K562 (cell line): ENCODE measurements at regions not wholly inside any gene's neighbourhood (a gene's known extent, or its start where the extent isn't known, plus 50 kb on each side); places are given as distances from the start of the nearest gene placed in this dataset.

Experiments used
- ATAC-seq: fragments of 200-7000 bp; cut with Tn5 transposase; 3 replicates; pipeline ENCODE4 v1.9.1; 2020; ENCODE audit warnings: moderate library complexity
- BruUV-seq: library from RNA; stranded (reverse); fragments of 400-500 nt; replicated peaks from 2 replicates; lab custom pipeline; 2021; lab: Mats Ljungman, UMichigan
- CTCF ChIA-PET: fragments of 300-600 bp; formaldehyde crosslinking; extraction: SDS; loops from one replicate; lab custom pipeline; 2021; ENCODE audit warnings: low intra/inter-chr PET ratio; lab: Yijun Ruan, JAX
- POLR2A ChIA-PET: fragments of 300-600, 350-650 bp; sonication (Branson Sonifier 250); formaldehyde crosslinking; extraction: SDS; loops from one replicate; lab custom pipeline; 2021; ENCODE audit warnings: antibody characterized with exemption, inconsistent platforms; lab: Yijun Ruan, JAX
- DNase-seq, 4 experiments: peaks; one replicate each; pipeline versions ENCODE4 v3.0.0 to v3.0.0-alpha.2; 2011 to 2018; ENCODE audit warnings: low spot score in 3 of 4, mixed read lengths in 3 of 4; ENCODE audit errors: extremely low read depth in 1 of 4
- FAIRE-seq: peaks from 2 replicates; lab custom pipeline; 2011; peaks lifted over from hg19 to GRCh38; lab: Jason Lieb, UNC
- H2AFZ ChIP-seq: 2 replicates; pipeline ENCODE4 v1.6.0; 2011; ENCODE audit warnings: low read depth, low read length, control low read depth, inconsistent platforms
- H3K27ac ChIP-seq: fragments of 200-600 bp; 3 replicates; pipeline ENCODE4 v1.8.0; 2011; ENCODE audit warnings: low read depth, mild to moderate bottlenecking, control low read depth, inconsistent platforms, low read length, moderate library complexity, mixed read lengths; ENCODE audit errors: extremely low read depth
- H3K27me3 ChIP-seq, 2 experiments: fragments of 300-600 bp in 1 of 2; 2 replicates in 1 of 2; 3 replicates in 1 of 2; pipeline versions ENCODE4 v1.6.0 to v1.8.0; 2011; ENCODE audit warnings: inconsistent platforms in 2 of 2, low read length in 2 of 2, mild to moderate bottlenecking in 1 of 2, mixed read lengths in 1 of 2, moderate library complexity in 1 of 2; ENCODE audit not compliant: control insufficient read depth in 2 of 2, insufficient read depth in 2 of 2
- H3K36me3 ChIP-seq: fragments of 300-600 bp; 3 replicates; pipeline ENCODE4 v1.8.0; 2011; ENCODE audit warnings: mild to moderate bottlenecking, low read length, inconsistent platforms; ENCODE audit not compliant: control insufficient read depth, insufficient read depth
- H3K4me1 ChIP-seq, 2 experiments: fragments of 200-600 bp in 1 of 2; replicated peaks in 1 of 2; 2 replicates in 1 of 2; 3 replicates in 1 of 2; pipeline versions ENCODE4 v1.5.1 to v1.8.0; 2011; ENCODE audit warnings: inconsistent platforms in 2 of 2, low read length in 2 of 2, mild to moderate bottlenecking in 1 of 2, mixed read lengths in 1 of 2, moderate library complexity in 1 of 2; ENCODE audit not compliant: control insufficient read depth in 2 of 2, insufficient read depth in 2 of 2
- H3K4me2 ChIP-seq: 2 replicates; pipeline ENCODE4 v1.6.1; 2011; ENCODE audit warnings: low read length, control low read depth, inconsistent platforms, mixed read lengths; ENCODE audit not compliant: insufficient read depth
- H3K4me3 ChIP-seq: fragments of 200-600 bp; sonication (generic), shearing (Covaris generic); 2 replicates; pipeline ENCODE4 v1.5.1; 2016; ENCODE audit warnings: control low read depth, inconsistent platforms
- H3K79me2 ChIP-seq: fragments of 200-600 bp; 3 replicates; pipeline ENCODE4 v1.8.0; 2011; ENCODE audit warnings: low read length, inconsistent platforms; ENCODE audit not compliant: control insufficient read depth, insufficient read depth
- H3K9ac ChIP-seq, 2 experiments: 2 replicates each; pipeline versions ENCODE4 v1.6.0 to v1.6.1; 2011; ENCODE audit warnings: low read depth in 2 of 2, low read length in 2 of 2, control low read depth in 1 of 2, inconsistent platforms in 1 of 2, mild to moderate bottlenecking in 1 of 2, mixed read lengths in 1 of 2; ENCODE audit not compliant: insufficient read depth in 1 of 2
- H3K9me1 ChIP-seq: one replicate; pipeline ENCODE4 v1.6.0; 2011; ENCODE audit warnings: inconsistent platforms, mild to moderate bottlenecking, low read length, moderate library complexity; ENCODE audit not compliant: control insufficient read depth, insufficient read depth
- H3K9me3 ChIP-seq: replicated peaks from 2 replicates; pipeline ENCODE4 v1.5.1; 2011; ENCODE audit warnings: low read depth, low read length, inconsistent platforms; ENCODE audit not compliant: control insufficient read depth, insufficient read depth
- H4K20me1 ChIP-seq: replicated peaks from 2 replicates; pipeline ENCODE4 v1.6.1; 2011; ENCODE audit warnings: low read length, inconsistent platforms, mixed read lengths; ENCODE audit not compliant: control insufficient read depth, insufficient read depth
- ESRRA ChIP-seq: fragments of 450-650 bp; IDR thresholded peaks from 2 replicates; pipeline ENCODE4 v1.6.1; 2014; ENCODE audit warnings: low read depth, mild to moderate bottlenecking, moderate library complexity, borderline replicate concordance
- GABPA ChIP-seq: fragments of 200-800 bp; sonication (Bioruptor generic); conservative IDR thresholded peaks from 2 replicates; pipeline ENCODE4 v1.6.1; 2016; ENCODE audit warnings: low read depth, missing genetic modification characterization, missing compliant biosample characterization
- HMG20B ChIP-seq: fragments of 250-450 bp; sonication (Bioruptor Pico); IDR thresholded peaks from 2 replicates; pipeline ENCODE4 v1.5.0; 2021; ENCODE audit warnings: mild to moderate bottlenecking
- NR2C1 ChIP-seq, 2 experiments: fragments of 450-650 bp; IDR thresholded peaks; 2 replicates each; pipeline ENCODE4 v1.6.1; 2017; ENCODE audit warnings: mild to moderate bottlenecking in 2 of 2, antibody characterized with exemption in 1 of 2, inconsistent platforms in 1 of 2, missing compliant biosample characterization in 1 of 2, missing genetic modification characterization in 1 of 2
- NR3C1 ChIP-seq: sonication (generic); formaldehyde crosslinking; IDR thresholded peaks from 2 replicates; pipeline ENCODE4 v1.8.1; 2022; ENCODE audit warnings: missing genetic modification reagents
- PHF21A ChIP-seq: fragments of 450-650 bp; IDR thresholded peaks from 2 replicates; pipeline ENCODE4 v1.6.1; 2017; ENCODE audit warnings: low read depth, borderline replicate concordance
- RBM39 ChIP-seq: fragments of 200-400 bp; formaldehyde crosslinking; optimal IDR thresholded peaks from 2 replicates; pipeline ENCODE3; 2018; ENCODE audit warnings: low read depth, low read length
- SAP30 ChIP-seq: fragments of 200-600 bp; sonication (generic); IDR thresholded peaks from 2 replicates; pipeline ENCODE4 v1.6.1; 2012; ENCODE audit warnings: borderline replicate concordance, low read depth, mild to moderate bottlenecking, moderate library complexity, low read length, control low read depth, inconsistent platforms; ENCODE audit not compliant: insufficient read depth, poor library complexity, severe bottlenecking
- TCFL5 ChIP-seq: fragments of 250-450 bp; sonication (Bioruptor Pico); conservative IDR thresholded peaks from 2 replicates; pipeline ENCODE4 v1.6.1; 2021; ENCODE audit warnings: mild to moderate bottlenecking, moderate library complexity, matching md5 sums
- TEAD4 ChIP-seq, 2 experiments: sonication (generic) in 1 of 2; formaldehyde crosslinking in 1 of 2; IDR thresholded peaks; 2 replicates each; pipeline versions ENCODE4 v1.6.1 to v1.8.0; 2012 to 2022; ENCODE audit warnings: borderline replicate concordance in 1 of 2, inconsistent platforms in 1 of 2, low read length in 1 of 2, mild to moderate bottlenecking in 1 of 2, missing genetic modification reagents in 1 of 2
- ZFP91 ChIP-seq: sonication (generic); formaldehyde crosslinking; IDR thresholded peaks from 2 replicates; pipeline ENCODE4 v1.8.0; 2022; ENCODE audit warnings: mild to moderate bottlenecking, missing genetic modification reagents
- ZNF23 ChIP-seq: fragments of 250-450 bp; sonication (Bioruptor Pico); IDR thresholded peaks from 2 replicates; pipeline ENCODE4 v1.4.0; 2020; ENCODE audit warnings: mild to moderate bottlenecking
- ZNF444 ChIP-seq: fragments of 250-450 bp; sonication (Bioruptor Pico); IDR thresholded peaks from 2 replicates; pipeline ENCODE4 v1.4.0; 2020; ENCODE audit warnings: mild to moderate bottlenecking, moderate library complexity
- ZNF57 ChIP-seq: fragments of 450-650 bp; formaldehyde crosslinking; IDR thresholded peaks from 2 replicates; pipeline ENCODE4 v1.4.0; 2020; ENCODE audit warnings: mild to moderate bottlenecking, moderate library complexity
- ZNF695 ChIP-seq: fragments of 450-650 bp; formaldehyde crosslinking; IDR thresholded peaks from 2 replicates; pipeline ENCODE4 v1.4.0; 2020; ENCODE audit warnings: mild to moderate bottlenecking, moderate library complexity
- ZNF780A ChIP-seq: fragments of 250-450 bp; sonication (Bioruptor Pico); IDR thresholded peaks from 2 replicates; pipeline ENCODE4 v1.5.0; 2021; ENCODE audit warnings: mild to moderate bottlenecking
- WGBS: fragments of 100-300 bp; shearing (Covaris generic); methylation state at CpG from one replicate; pipeline ENCODE4 v1.1.6; 2016; ENCODE audit warnings: low coverage, mixed read lengths; ENCODE audit not compliant: insufficient coverage; ENCODE audit errors: missing lambda C conversion rate; 5-methylcytosine and 5-hydroxymethylcytosine counted together
- in situ Hi-C: fragments of 300-500 bp; cut with MboI; formaldehyde crosslinking; loops from 4 replicates; pipeline ENCODE4 v1.15.0; 2018; ENCODE audit warnings: inconsistent platforms, mixed read lengths
- intact Hi-C: fragments of 100-400 bp; cut with micrococcal nuclease; formaldehyde crosslinking; loops from 2 replicates; pipeline ENCODE4 v1.14.2; 2022
- TF ChIP-seq, protein P1 (sequence below): fragments of 450-650 bp; IDR thresholded peaks from 2 replicates; pipeline ENCODE4 v1.6.1; 2016; ENCODE audit warnings: antibody characterized with exemption
- TF ChIP-seq, protein P2 (sequence below): sonication (generic); formaldehyde crosslinking; IDR thresholded peaks from 2 replicates; pipeline ENCODE4 v1.8.0; 2022; ENCODE audit warnings: mild to moderate bottlenecking, missing genetic modification reagents
- TF ChIP-seq, protein P3 (sequence below): fragments of 450-650 bp; formaldehyde crosslinking; IDR thresholded peaks from 2 replicates; pipeline ENCODE4 v1.4.0; 2022; ENCODE audit warnings: missing genetic modification characterization

- TF ChIP-seq ZFP91, result no peak
- TF ChIP-seq ZNF444 (CRISPR knock-in tag), result no peak
- TF ChIP-seq RBM39, result no peak
- TF ChIP-seq, protein P1, sequence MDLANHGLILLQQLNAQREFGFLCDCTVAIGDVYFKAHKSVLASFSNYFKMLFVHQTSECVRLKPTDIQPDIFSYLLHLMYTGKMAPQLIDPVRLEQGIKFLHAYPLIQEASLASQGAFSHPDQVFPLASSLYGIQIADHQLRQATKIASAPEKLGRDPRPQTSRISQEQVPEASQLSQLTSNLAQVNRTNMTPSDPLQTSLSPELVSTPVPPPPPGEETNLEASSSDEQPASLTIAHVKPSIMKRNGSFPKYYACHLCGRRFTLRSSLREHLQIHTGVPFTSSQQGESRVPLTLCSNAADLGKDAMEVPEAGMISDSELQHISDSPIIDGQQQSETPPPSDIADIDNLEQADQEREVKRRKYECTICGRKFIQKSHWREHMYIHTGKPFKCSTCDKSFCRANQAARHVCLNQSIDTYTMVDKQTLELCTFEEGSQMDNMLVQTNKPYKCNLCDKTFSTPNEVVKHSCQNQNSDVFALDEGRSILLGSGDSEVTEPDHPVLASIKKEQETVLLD, result no peak
- TF ChIP-seq ZNF695, result no peak
- no peak for TF ChIP-seq ESRRA
- TF ChIP-seq ZNF780A, result no peak
Observed at GRCh38 chr10:83492004-83492403, 647.3 kb upstream of the GHITM start (continued).

DNA sequence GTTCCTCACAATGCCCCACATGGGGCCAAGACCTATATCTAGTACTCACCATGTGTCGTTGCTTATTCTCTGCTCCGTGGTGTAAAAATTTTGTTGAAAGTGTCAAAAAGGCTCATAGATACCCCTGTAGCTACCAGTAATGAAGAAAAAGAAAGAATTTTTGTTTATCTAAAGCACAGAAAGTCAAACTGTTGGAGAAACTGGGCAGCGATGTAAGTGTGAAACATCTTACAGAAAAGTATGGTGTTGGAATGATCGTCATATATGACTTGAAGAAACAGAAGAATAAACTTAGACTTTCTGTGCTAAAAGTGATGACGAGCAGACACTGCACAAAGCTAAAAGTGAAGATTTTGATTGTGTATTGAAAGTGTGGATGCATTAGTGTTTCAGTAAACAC lies 626.6 kb upstream of the GHITM start:
- Histone ChIP-seq H3K27ac (no peak overlapping the region), H3K27me3 (no peaks in the 10 kb centered on the region), H3K9me3 (no peaks in the 10 kb centered on the region), H3K4me1 (no peaks in the 10 kb centered on the region), H3K9me1 (no peaks in the 10 kb centered on the region), H2AFZ (no peak overlapping the region), H4K20me1 (no peaks in the 10 kb centered on the region), H3K4me2 (no peak overlapping the region), H3K4me3 (no peak overlapping the region), H3K9ac (no peak overlapping the region), H3K36me3 (no peaks in the 10 kb centered on the region), H3K79me2 (no peaks in the 10 kb centered on the region)
- POLR2A ChIA-PET, result no interaction called here
- ATAC-seq (no peak), DNase-seq (no peak), FAIRE-seq (no peak)
- BruUV-seq, result no TSS peak
- CTCF ChIA-PET, result no interaction called here
- intact Hi-C loops (no loop called here), in situ Hi-C loops (no loop called here)
- WGBS, result 0% methylated on average over 5 of the region's 5 CpGs
- TF ChIP-seq ZNF23 (CRISPR knock-in tag) (no peak), GABPA (tag) (no peak), ZNF57 (CRISPR knock-in tag) (no peak), HMG20B (CRISPR knock-in tag) (no peak), PHF21A (no peak), NR3C1 (CRISPR knock-in tag) (no peak), NR2C1 (IDR thresholded peaks at IDR 0.05) (no peak), NR2C1 (tag; IDR thresholded peaks at IDR 0.05) (no peak), TCFL5 (CRISPR knock-in tag) (no peak), TEAD4 (IDR thresholded peaks at IDR 0.05; ENCODE audit: low read length) (no peak), TEAD4 (CRISPR knock-in tag; IDR thresholded peaks at IDR 0.05; ENCODE audit: borderline replicate concordance) (no peak), SAP30 (no peak)
- TF ChIP-seq, protein P2, sequence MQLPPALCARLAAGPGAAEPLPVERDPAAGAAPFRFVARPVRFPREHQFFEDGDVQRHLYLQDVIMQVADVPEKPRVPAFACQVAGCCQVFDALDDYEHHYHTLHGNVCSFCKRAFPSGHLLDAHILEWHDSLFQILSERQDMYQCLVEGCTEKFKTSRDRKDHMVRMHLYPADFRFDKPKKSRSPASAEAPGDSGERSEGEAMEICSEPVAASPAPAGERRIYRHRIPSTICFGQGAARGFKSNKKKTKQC, result no peak
- TF ChIP-seq, protein P3, sequence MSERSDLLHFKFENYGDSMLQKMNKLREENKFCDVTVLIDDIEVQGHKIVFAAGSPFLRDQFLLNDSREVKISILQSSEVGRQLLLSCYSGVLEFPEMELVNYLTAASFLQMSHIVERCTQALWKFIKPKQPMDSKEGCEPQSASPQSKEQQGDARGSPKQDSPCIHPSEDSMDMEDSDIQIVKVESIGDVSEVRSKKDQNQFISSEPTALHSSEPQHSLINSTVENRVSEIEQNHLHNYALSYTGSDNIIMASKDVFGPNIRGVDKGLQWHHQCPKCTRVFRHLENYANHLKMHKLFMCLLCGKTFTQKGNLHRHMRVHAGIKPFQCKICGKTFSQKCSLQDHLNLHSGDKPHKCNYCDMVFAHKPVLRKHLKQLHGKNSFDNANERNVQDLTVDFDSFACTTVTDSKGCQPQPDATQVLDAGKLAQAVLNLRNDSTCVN, result no peak
